B cell (primary cell): ENCODE measurements at regions not wholly inside any gene's neighbourhood (a gene's known extent, or its start where the extent isn't known, plus 50 kb on each side); places are given as distances from the start of the nearest gene placed in this dataset.

Experiments used
- EZH2 ChIP-seq: IDR thresholded peaks from 2 replicates; pipeline ENCODE4 v1.6.1; 2012; ENCODE audit warnings: borderline replicate concordance, low read depth, mild to moderate bottlenecking, moderate library complexity, low read length; ENCODE audit not compliant: insufficient read depth, poor library complexity, severe bottlenecking
- TF ChIP-seq, protein P1 (sequence below): fragments of 200-600 bp; IDR thresholded peaks from one replicate; pipeline ENCODE4 v1.8.0; 2022; ENCODE audit warnings: antibody characterized with exemption, mild to moderate bottlenecking

DNA sequence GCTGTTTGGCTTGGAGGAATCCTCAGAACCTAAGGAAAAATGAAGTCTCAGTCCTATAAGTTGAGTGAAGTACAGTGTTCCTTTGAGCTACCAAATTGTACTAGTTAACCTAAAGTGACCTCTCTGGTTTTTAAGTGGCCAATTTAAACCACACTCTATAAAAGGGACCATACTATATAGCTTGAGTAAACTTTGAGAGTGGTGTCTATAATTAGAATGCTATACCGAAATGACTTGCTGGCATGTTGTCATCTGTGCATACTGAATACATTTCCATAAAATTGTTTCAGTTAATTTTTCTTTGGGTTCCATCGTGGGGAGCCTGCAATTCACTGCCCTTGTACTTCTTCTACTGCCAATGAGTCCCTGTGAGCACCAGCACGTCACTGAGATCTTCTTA, 151.1 kb downstream of the DKK1 start:
- TF ChIP-seq, protein P1, sequence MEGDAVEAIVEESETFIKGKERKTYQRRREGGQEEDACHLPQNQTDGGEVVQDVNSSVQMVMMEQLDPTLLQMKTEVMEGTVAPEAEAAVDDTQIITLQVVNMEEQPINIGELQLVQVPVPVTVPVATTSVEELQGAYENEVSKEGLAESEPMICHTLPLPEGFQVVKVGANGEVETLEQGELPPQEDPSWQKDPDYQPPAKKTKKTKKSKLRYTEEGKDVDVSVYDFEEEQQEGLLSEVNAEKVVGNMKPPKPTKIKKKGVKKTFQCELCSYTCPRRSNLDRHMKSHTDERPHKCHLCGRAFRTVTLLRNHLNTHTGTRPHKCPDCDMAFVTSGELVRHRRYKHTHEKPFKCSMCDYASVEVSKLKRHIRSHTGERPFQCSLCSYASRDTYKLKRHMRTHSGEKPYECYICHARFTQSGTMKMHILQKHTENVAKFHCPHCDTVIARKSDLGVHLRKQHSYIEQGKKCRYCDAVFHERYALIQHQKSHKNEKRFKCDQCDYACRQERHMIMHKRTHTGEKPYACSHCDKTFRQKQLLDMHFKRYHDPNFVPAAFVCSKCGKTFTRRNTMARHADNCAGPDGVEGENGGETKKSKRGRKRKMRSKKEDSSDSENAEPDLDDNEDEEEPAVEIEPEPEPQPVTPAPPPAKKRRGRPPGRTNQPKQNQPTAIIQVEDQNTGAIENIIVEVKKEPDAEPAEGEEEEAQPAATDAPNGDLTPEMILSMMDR = no peak
- no peak for TF ChIP-seq EZH2
